ENCODE measurements at regions not wholly inside any gene's neighbourhood (a gene's known extent, or its start where the extent isn't known, plus 50 kb on each side); places are given as distances from the start of the nearest gene placed in this dataset.
"Not testable (repeated sequence)": the region's sequence is repeated elsewhere in the genome, so short reads cannot be mapped to it uniquely, and the experiment has no call there.

DNA sequence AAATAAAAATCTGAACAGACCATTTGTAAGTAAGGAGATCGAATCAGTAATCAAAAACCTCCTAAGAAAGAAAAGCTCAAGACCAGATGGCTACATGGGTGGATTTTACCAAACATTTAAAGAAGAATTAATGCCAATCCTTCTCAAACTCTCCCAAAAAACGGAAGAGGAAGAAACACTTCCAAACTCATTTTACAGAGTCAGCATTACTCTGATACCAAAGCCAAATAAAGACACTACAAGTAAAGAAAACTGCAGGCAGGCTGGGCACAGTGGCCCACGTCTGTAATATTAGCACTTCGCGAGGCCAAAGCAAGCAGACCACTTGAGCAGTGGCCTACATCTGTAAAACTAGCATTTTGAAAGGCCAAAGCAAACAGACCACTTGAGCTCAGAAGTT, 159.8 kb downstream of the DPY19L2 start:
- DNase-seq = no peak

GRCh38 chr12:63499567-63499966, 168.7 kb downstream of the DPY19L2 start:
- DNase-seq = no peak

GRCh38 chr12:63498239-63498638, 170.1 kb downstream of the DPY19L2 start:
- DNase-seq = no peak

- DNase-seq = no peak
These were observed 171.6 kb downstream of the DPY19L2 start for GRCh38 chr12:63496654-63497053.

GRCh38 chr12:63495974-63496373, 172.3 kb downstream of the DPY19L2 start:
- no peak for DNase-seq

DNA sequence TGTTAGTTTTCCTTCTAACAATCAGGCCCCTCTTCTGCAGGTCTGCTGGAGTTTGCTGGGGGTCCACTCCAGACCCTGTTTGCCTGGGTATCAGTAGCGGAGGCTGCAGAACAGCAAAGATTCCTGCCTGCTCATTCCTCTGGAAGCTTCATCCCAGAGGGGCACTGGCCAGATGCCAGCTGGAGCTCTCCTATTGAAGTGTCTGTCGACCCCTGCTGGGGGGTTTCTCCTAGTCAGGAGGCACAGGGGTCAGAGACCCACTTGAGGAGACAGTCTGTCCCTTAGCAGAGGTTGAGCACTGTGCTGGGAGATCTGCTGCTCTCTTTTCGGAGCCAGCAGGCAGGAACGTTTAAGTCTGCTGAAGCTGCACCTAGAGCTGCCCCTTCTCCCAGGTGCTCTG, 174.9 kb downstream of the DPY19L2 start:
- DNase-seq = not testable (repeated sequence)

DNA sequence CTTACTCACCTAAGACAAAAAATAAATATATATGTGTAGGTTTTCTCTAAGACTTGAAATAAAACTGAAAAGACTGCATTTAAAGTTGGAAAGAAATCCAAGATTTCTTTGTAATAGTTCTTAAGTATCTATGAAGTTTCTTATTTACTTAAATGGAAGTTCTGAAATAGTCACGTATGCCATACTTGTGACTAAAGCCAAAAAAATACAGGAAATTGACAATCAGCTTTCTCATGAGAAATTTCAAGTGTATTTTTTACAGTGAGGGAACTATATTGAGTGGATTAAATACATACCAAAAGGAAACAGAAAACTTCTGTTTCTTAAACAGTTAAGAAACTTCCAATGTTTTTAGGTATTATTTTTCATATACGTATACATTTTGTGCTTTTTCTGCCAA, 188.1 kb downstream of the DPY19L2 start:
- no peak for DNase-seq

DNA sequence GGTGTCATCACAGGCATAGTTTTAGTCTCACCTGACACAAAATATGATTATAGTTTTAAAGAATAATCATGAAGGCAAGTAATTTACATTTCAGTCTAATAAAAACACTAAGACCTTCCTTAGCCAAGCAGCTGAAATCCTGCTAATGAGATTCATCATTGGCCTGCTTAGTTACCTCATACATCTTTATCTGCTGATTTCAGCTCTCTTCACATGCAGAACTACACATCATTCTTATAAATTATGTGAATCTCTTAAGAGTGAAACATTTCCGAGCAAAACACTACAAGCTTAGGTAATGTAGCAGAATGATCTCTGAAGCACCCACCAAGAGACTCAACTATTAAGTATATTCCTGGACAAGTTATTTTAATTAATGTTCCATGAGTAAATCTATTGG, 198.1 kb downstream of the DPY19L2 start:
- DNase-seq = no peak

DNA sequence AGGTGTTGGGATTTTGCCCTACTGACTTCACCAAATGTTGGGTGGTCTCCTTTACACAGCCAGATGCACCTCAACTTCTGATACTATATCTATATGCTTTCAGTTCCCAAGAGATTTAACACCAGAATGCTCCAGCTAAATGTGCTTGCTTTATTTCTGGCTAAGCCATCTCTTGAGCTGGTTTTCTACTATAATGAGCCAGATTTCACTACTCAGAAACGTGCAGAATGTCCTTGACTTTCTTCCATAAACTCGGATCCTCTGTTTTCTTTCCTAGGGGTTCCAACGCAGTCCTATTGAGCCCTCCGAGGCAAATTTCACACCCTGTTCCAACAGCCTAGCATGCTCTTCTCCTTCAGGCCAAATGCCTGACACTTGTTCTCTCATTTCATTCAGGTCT, 200.3 kb downstream of the DPY19L2 start:
- DNase-seq = no peak

DNA sequence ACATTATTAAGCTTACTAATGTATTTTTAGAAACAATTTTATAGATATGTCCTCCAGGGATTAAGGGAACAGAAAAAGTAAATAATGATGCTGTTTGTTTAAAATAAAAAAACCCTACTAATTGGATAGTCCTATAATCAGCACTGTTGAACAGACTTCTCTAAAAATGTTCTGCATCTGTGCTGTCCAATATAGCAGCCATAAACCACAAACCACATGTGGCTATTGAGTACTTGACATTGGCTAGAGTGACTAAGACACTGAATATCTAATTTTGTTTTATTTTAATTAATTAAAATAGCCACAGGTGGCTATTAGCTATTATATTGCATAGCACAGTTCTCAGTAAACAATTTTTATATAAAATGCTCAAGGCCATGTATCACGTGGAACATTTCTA, 210.4 kb downstream of the DPY19L2 start:
- peak; percentile 41 to 56 for DNase-seq

DNA sequence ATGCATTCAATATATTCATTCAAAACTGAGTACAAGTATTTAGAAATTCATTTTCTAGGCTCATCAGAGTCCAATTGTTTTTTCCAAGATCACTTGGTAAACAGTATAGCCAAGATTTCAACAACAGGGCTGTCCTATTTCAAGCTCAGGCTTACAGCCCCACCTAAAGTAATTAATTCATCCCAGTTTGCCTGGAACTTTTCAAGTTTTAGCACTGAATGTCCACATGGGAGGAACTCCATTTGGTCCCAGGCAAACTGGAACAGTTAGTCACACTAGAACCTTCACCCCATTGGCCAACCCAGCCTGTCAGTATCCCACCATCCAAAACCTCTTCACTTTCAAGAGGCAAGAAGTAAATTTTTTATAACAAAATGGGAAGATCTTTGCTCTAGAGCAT, 210.9 kb downstream of the DPY19L2 start:
- no peak for DNase-seq

DNA sequence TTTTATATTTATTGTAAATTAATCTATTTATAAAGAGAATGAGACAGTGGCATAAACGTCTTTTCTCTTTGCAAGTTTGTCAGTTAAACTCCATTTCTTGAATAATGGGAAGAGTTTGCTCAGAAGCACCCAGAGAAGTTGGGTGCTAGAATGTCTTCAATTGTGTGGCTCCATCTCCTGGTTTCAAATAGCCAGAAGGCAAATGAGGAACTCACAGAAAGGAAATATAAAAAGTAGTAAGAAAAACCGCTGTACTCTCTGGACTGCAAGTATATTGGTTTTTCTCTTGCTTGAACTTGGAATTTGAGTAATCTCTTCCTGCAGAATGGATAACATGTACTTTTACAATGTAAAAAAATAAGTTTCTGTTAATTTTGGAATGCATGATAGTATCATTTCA, 217.5 kb downstream of the DPY19L2 start:
- peak; percentile 91 to 93 for DNase-seq

GRCh38 chr12:63450334-63450733, 218.0 kb downstream of the DPY19L2 start:
- peak in 1 of 2 experiments; percentile 10 for DNase-seq

- DNase-seq = no peak
These were observed 222.9 kb downstream of the DPY19L2 start for GRCh38 chr12:63445224-63445880.

- DNase-seq = no peak
These were observed 228.2 kb downstream of the DPY19L2 start for GRCh38 chr12:63440048-63440447.

DNA sequence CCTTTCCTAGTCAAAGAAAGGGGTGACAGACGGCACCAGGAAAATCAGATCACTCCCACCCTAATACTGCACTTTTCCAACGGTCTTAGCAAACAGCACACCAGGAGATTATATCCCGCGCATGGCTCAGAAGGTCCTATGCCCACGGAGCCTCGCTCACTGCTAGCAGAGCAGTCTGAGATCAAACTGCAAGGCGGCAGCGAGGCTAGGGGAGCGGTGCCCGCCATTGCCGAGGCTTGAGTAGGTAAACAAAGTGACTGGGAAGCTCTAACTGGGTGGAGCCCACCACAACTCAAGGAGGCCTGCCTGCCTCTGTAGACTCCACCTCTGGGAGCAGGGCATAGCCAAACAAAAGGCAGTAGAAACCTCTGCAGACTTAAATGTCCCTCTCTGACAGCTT, 233.9 kb downstream of the DPY19L2 start:
- not testable (repeated sequence) for DNase-seq

- DNase-seq = not testable (repeated sequence)
These were observed 240.3 kb downstream of the DPY19L2 start for GRCh38 chr12:63427969-63428368.

GRCh38 chr12:63427029-63427428, 241.3 kb downstream of the DPY19L2 start:
- DNase-seq = not testable (repeated sequence)

DNA sequence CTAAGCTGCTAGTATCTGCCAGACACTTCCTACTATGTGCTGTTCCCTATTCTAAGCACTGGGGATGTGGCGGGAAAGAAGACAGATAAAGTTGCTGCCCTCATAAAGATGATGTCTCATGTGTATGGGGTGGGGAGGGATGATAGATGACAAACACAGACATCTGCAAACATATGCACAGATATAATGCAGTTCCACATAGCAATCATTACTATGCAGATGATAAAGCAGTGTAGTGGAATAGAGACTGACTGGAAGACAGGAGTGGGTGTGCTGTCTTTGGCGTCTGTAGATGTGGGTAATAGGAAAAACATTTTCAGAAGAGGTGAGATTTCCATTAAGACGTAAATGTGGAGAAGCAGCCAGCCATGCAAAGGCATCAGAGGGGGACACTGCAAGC, 243.6 kb downstream of the DPY19L2 start:
- DNase-seq = no peak

DNA sequence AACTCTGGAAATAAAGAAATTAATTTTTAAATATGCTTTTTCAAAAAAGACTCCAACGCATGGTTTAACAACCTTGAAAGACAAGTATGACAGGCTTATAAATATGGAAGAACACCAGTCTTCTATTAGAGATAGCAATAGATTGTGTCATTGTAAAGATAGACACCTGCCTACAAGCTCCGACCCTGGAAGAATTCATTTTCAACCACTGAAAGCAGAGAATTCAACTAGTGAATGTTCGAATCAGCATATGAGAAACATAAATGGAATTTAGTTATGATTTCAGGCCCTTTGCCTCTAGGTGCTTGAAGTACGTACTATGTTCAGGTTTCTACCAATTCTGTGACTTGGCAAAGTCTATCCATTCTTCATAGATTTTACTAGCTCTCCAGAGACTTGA, 244.5 kb downstream of the DPY19L2 start:
- DNase-seq = no peak

DNA sequence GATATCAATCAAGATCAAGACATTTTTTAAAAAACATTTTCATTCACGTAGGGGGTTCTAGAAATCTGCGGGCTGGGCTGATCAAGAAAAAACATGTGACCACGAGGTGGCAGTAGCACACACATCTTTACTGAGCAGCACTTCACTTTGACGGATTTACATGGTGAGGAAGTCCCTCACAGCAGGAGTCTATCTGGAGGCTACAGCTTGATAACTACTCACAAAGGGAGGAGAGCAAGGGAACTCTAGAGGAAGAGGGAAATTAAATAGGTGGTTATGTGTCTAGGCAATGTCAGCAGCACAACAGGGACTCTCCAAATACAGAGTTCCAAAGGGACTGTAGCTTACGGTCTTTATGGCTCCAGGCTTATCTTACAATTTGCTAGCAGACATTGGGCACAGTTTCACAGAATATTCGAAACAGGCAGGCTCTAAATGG, 248.1 kb downstream of the DPY19L2 start:
- DNase-seq = peak; percentile 86

GRCh38 chr12:63419154-63419553, 249.1 kb downstream of the DPY19L2 start:
- no peak for DNase-seq

DNA sequence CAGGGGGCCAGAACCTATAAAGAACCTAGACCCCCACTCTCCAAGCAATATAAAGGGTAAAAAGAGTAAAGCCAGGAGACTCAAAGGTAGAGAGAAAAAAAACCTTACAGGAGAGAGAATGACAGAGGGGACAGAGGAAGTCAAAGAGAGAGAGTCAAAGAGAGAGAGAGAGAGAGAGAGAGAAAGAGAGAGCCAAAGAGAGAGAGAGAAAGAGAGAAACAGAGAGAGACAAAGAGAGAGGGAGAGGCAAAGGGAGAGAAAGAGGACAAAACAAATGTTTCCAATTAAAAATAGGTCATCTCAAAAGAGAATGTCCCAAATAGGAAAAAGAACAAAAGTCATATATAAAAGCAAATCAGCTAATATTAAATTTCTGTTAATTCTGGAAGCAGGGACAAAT, 251.5 kb downstream of the DPY19L2 start:
- no peak for DNase-seq

- no peak for DNase-seq
These were observed 252.9 kb downstream of the DPY19L2 start for GRCh38 chr12:63415357-63415756.

- peak; percentile 94 to 96 for DNase-seq
These were observed 258.1 kb downstream of the DPY19L2 start for GRCh38 chr12:63410197-63410596.

Data from Kasumi-1 (cell line).